Hepatocyte (in vitro differentiated cells): ENCODE measurements at regions not wholly inside any gene's neighbourhood (a gene's known extent, or its start where the extent isn't known, plus 50 kb on each side); places are given as distances from the start of the nearest gene placed in this dataset.

Source experiments
- DNase-seq: peaks from one replicate; pipeline ENCODE4 v3.0.0-alpha.2; 2016; ENCODE audit warnings: low spot score
- H2AFZ ChIP-seq: fragments of 200-600 bp; sonication (generic); 2 replicates; pipeline ENCODE4 v1.6.0; 2016; ENCODE audit warnings: antibody characterized with exemption, mild to moderate bottlenecking
- H3K27ac ChIP-seq: fragments of 200-600 bp; sonication (generic); 2 replicates; pipeline ENCODE4 v1.5.1; 2016; ENCODE audit warnings: mild to moderate bottlenecking
- H3K27me3 ChIP-seq: fragments of 200-600 bp; sonication (generic); 2 replicates; pipeline ENCODE4 v1.6.1; 2016
- H3K36me3 ChIP-seq: fragments of 200-600 bp; sonication (generic); replicated peaks from 2 replicates; pipeline ENCODE4 v1.5.1; 2016; ENCODE audit warnings: low read depth; ENCODE audit not compliant: insufficient read depth
- H3K4me1 ChIP-seq: fragments of 200-600 bp; sonication (generic); 2 replicates; pipeline ENCODE4 v1.5.1; 2016; ENCODE audit warnings: mild to moderate bottlenecking, moderate library complexity; ENCODE audit not compliant: insufficient read depth
- H3K4me2 ChIP-seq: fragments of 200-600 bp; sonication (generic); 2 replicates; pipeline ENCODE4 v1.6.0; 2016
- H3K4me3 ChIP-seq: fragments of 200-600 bp; sonication (generic); 2 replicates; pipeline ENCODE4 v1.5.1; 2016; ENCODE audit warnings: mild to moderate bottlenecking
- H3K79me2 ChIP-seq: fragments of 200-600 bp; sonication (generic); 2 replicates; pipeline ENCODE4 v1.6.0; 2017; ENCODE audit warnings: mild to moderate bottlenecking
- H3K9me2 ChIP-seq: fragments of 200-600 bp; sonication (generic); replicated peaks from 2 replicates; pipeline ENCODE4 v1.6.0; 2017; ENCODE audit warnings: mild to moderate bottlenecking; ENCODE audit not compliant: insufficient read depth
- H3K9me3 ChIP-seq: fragments of 200-600 bp; sonication (generic); 2 replicates; pipeline ENCODE4 v1.5.1; 2016; ENCODE audit warnings: low read depth, mild to moderate bottlenecking
- H4K20me1 ChIP-seq: fragments of 200-600 bp; sonication (generic); 2 replicates; pipeline ENCODE4 v1.6.0; 2016; ENCODE audit warnings: mild to moderate bottlenecking; ENCODE audit not compliant: insufficient read depth, poor library complexity, severe bottlenecking
- CTCF ChIP-seq: fragments of 200-600 bp; sonication (generic); IDR thresholded peaks from 2 replicates; pipeline ENCODE4 v1.5.1; 2016; ENCODE audit warnings: antibody characterized with exemption, mild to moderate bottlenecking; ENCODE audit not compliant: poor library complexity
- EZH2 ChIP-seq: fragments of 200-600 bp; sonication (generic); IDR thresholded peaks from 2 replicates; pipeline ENCODE4 v1.6.1; 2016; ENCODE audit warnings: antibody characterized with exemption, mild to moderate bottlenecking, borderline replicate concordance
- EZH2phosphoT487 ChIP-seq: fragments of 200-600 bp; sonication (generic); IDR thresholded peaks from one replicate; pipeline ENCODE4 v1.6.1; 2018; ENCODE audit warnings: antibody characterized with exemption, mild to moderate bottlenecking, low read depth, moderate library complexity; ENCODE audit not compliant: unreplicated experiment, severe bottlenecking
- WGBS: methylation state at CpG from one replicate; pipeline ENCODE4 v1.1.6; 2016; ENCODE audit warnings: low lambda C conversion rate; ENCODE audit errors: missing lambda C conversion rate; 5-methylcytosine and 5-hydroxymethylcytosine counted together

GRCh38 chr4:123667496-123667895, 270.9 kb downstream of the SPRY1 start:
- Histone ChIP-seq H3K36me3 (no peaks in the 10 kb centered on the region), H3K79me2 (no peaks in the 10 kb centered on the region), H3K9me2 (no peaks in the 10 kb centered on the region), H3K27me3 (no peaks in the 10 kb centered on the region), H4K20me1 (no peaks in the 10 kb centered on the region), H3K27ac (no peak overlapping the region), H3K4me2 (no peak overlapping the region), H3K4me1 (no peaks in the 10 kb centered on the region), H3K9me3 (no peaks in the 10 kb centered on the region), H3K4me3 (no peak overlapping the region), H2AFZ (no peak overlapping the region)
- WGBS = 95% methylated on average over 6 of the region's 6 CpGs
- DNase-seq = no peak
- TF ChIP-seq CTCF (no peak), EZH2 (no peak), EZH2phosphoT487 (no peak)

- H3K4me3 ChIP-seq = no peak overlapping the region
- 95% methylated on average over 2 of the region's 2 CpGs for WGBS
These were observed 271.4 kb downstream of the SPRY1 start for GRCh38 chr4:123667991-123668390.

GRCh38 chr4:123671636-123672404, 275.2 kb downstream of the SPRY1 start:
- no peak overlapping the region for H3K4me3 ChIP-seq
- WGBS = 94% methylated on average over 4 of the region's 4 CpGs
- H3K79me2 ChIP-seq = no peaks in the 10 kb centered on the region
- no peak overlapping the region for H3K4me2 ChIP-seq
- no peaks in the 10 kb centered on the region for H3K4me1 ChIP-seq
- H3K36me3 ChIP-seq = no peaks in the 10 kb centered on the region
- H3K27ac ChIP-seq = no peak overlapping the region
- TF ChIP-seq EZH2 (no peak), CTCF (no peak)
- H3K9me2 ChIP-seq = no peaks in the 10 kb centered on the region
- no peak overlapping the region for H2AFZ ChIP-seq
- H4K20me1 ChIP-seq = no peaks in the 10 kb centered on the region
- no peaks in the 10 kb centered on the region for H3K9me3 ChIP-seq
- no peak for DNase-seq
- H3K27me3 ChIP-seq = no peaks in the 10 kb centered on the region

More at GRCh38 chr4:123667991-123668390, 271.4 kb downstream of the SPRY1 start:
- no peaks in the 10 kb centered on the region for H3K79me2 ChIP-seq
- no peak for DNase-seq
- no peaks in the 10 kb centered on the region for H3K9me3 ChIP-seq
- no peaks in the 10 kb centered on the region for H3K36me3 ChIP-seq
- no peak overlapping the region for H3K27ac ChIP-seq
- no peaks in the 10 kb centered on the region for H3K4me1 ChIP-seq
- TF ChIP-seq EZH2 = no peak
- no peak for TF ChIP-seq CTCF
- TF ChIP-seq EZH2phosphoT487 = no peak
- no peaks in the 10 kb centered on the region for H3K9me2 ChIP-seq
- H3K4me2 ChIP-seq = no peak overlapping the region
- H3K27me3 ChIP-seq = no peaks in the 10 kb centered on the region
- H4K20me1 ChIP-seq = no peaks in the 10 kb centered on the region
- H2AFZ ChIP-seq = no peak overlapping the region
